HG03139 (cell line): ENCODE measurements at regions not wholly inside any gene's neighbourhood (a gene's known extent, or its start where the extent isn't known, plus 50 kb on each side); places are given as distances from the start of the nearest gene placed in this dataset.
"Not testable (repeated sequence)": the region's sequence is repeated elsewhere in the genome, so short reads cannot be mapped to it uniquely, and the experiment has no call there.

Experiments used
- ATAC-seq: cut with Tn5 transposase; IDR thresholded peaks from one replicate; pipeline ENCODE4 v1.9.1; 2021; ENCODE audit not compliant: unreplicated experiment

DNA sequence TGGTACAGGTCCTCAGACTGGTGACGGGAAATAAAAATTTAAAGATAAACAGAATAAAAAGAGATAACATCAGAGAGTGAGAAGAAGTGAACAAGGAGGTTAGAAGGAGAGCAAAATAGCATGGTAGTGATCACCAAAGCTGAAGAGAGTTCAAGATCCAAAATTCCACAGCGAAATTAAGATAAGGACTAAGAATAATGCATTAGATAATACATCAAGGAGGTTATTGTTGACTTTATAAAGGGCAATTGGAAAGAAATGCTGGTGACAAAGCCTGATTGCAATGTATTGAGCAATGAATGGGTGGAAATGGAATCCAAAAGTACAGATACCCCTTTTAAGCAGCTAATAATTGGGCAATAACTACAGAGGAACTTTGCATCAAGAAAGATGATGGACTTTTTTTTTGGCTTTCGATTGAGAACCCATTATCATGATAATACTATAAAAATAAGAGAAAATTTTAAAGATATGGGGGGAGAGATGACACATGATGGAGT lies 101.6 kb upstream of the MAP9 start:
- no peak for ATAC-seq

DNA sequence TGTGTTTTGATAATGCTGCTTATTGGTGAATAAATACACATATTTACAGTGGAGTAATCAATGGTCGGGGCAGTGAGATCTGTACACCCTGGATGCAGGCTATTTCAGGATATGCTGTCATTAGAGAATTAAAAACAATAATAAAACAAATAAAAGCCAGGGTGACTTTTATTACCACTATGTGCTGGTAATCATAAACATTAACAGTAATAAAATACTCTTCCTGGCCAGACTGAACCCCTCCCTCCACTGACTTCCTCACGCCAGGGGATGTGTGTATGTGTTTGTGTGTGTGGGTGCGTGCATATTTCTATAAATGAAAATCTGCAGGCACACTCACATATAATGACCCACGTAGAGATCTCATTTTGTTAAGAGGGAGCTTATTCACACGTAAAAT lies 98.0 kb upstream of the MAP9 start:
- ATAC-seq, result no peak

DNA sequence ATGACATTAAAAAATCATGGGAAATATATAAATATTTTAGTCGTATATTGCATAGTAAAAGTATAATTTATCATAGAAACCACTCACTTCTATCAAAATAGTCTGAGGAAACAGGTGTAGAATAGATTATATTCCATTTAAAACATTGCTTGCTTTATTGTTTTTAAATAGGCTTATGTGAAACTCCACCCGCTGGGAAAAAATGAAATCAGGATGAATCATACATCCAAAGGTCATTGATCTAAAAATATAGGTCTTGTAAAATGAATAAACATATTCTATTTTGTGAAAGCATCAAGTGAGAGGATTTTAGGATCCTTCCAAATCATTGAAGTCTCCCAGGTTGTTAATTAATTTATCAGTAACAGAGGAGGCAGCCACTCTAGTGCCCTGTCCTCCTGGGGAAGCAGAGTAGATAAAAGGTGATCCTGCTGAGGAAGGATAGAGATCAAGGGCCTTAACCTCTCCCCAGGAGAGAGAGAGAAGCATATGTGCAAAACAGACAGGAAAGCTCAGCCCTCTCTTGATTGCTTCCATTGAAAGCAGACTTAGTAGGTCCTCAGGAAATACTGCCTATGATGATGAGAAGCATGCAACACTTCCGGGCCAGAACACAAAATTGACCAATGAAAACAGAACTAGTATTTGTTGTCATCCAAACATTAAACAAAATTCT lies 96.8 kb upstream of the MAP9 start:
- no peak for ATAC-seq

DNA sequence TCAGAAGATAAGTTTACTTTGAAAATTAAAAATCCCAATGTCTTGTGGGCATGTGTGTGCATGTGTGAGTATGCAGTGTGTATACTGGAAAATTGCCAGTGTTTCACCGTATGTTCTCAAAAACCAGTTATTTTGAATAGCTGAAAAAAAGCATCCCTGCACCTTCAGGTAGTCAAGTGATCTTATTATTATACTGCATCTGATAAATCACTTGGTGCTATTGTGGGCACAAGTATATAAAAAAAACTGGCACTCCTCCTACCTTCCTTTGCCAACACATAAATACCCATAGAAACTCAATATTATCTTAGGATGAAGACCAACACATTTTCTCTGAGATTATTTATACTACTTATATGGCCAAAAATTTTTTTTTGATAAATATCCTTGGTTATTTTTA lies 91.5 kb upstream of the MAP9 start:
- no peak for ATAC-seq

DNA sequence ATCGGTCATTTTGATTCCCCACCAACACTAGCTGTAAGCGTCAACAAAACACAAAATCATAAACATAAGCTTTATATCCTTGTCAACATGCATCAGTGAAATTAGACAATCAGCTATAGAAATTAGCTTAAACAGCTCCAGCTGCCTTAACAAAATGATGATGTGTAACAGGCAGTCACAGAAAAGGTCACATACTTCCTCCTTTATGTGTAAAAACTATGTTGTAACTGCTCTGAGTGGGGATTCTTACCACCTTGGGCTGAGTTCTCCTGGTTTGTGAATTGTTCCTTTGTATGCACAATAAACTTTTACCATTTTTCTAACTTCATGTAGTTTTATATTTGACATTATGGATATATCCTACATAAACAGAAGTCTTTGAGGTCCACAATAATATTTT lies 73.9 kb upstream of the MAP9 start:
- ATAC-seq, result no peak

DNA sequence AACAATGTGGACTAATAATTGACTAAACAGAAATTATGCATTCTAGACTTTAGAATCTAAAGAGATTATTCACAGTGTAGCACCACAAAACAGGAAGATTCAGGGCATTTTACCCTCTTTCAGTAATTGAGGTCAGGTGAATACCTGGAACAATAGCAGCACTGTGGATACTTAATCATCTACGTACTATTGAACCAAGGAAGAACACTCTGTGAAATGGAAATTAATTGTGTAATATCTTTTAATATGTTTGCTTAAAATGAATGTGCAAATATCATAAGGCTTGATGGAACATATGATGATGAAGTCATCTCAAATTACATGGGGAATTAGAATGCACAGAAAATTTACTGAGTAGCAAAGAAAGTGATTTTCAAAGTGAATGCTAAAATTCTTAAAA lies 68.5 kb upstream of the MAP9 start:
- ATAC-seq, result no peak

DNA sequence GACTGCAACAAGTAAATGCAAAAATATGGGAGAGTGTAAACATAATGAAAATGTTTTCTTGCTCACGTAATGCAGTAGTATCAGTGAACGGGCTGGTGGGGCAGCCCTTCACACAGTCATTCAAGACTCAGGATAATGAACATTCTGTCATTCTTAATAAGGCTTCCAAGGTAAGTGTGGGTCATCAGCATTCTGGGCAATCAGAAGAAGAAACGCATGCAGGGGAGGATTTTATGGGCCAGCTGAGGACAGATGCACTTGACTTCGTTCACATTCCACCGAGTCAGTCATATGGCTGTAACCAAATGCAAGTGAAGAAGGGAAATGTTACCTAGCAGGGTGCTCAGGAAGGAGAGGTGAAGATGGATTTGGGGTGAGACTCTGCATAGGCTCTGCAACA lies 68.0 kb upstream of the MAP9 start:
- ATAC-seq, result no peak

DNA sequence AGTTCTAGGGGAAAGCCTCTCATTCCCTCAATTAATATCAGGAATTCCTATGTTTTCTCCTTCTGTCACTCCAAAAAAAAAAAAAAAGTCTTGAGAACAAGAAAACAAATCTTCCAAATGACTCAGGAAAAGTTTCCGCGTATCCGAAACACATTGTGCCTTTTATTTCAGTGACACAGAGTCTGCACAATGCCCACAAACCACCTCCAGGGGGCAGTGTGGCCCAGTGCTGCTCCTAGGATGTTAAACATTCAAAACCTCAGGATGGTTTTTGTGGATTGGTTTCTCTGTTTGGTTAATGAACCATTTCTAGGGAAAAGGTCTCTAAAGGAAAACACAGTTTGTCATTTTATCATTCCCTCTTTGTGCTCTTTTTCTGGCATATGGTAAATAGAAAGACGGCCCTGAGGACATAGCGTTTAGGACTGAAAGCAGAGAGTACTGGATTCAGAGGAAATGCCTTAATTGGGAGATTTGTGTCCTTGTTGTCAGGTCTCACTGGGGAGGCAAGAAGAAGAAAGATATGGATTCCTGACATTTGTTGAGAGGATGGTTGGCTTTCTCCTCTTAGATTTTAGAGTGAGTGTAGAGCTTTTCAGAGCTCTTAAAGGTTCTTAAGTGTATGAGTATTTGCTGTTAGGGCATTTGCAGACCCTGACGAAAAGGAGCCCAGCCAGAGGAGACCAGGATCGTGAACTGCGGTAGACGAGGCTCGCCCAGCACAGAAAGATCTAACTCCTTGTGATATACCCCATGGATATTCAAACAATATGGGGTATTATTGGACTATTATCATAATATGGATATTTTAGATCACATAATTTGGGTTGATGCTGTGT lies 65.7 kb upstream of the MAP9 start:
- ATAC-seq, result peak; percentile 84

DNA sequence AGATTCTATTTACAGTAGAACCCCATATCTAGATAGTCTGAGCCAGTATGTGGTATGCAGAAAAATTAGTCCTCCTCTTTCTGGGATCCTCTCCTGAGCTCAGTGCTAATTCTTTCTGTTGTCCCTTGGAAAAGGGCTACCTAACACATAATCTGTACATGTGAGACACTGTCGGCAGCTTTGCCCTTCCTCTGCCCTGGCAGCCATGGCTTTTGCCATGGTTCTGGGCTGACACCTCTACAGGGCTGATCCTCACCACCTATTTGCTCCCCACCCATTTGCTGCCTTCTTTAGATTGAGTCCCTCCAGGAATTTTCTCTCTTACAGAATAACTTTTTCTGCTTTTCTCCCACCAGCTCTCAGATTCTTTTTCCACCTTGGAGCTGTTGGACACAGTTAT lies 64.7 kb upstream of the MAP9 start:
- ATAC-seq, result no peak

DNA sequence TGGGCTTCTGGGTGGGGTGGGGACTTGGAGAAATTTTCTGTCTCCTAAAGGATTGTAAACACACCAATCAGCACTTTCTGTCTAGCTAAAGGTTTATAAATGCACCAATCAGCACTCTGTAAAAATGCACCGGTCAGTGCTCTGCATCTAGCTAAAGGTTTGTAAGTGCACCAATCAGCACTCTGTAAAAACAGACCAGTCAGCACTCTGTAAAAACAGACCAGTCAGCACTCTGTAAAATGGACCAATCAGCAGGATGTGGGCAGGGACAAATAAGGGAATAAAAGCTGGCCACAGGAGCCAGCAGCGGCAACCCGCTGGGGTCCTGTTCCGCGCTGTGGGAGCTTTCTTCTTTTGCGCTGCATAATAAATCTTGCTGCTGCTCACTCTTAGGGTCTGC lies 63.0 kb upstream of the MAP9 start:
- not testable (repeated sequence) for ATAC-seq

DNA sequence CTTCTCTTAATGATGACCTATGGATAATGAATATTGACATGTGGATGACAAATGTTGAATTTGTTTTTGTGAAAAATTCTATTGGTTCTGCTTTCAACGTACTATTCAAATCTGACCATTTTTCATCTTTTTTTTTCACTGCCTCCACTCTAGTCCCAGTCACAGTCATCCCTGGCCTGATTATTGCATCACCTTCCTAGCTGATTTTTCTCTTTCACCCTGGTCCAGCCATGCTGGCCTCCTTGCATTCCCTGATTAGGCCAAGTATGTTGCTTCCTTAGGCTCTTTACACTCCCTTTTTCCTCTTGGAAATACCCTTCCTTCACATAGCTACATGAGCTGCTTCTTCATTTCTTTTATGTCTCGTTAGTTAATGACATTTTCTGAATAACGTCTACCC lies 58.1 kb upstream of the MAP9 start:
- ATAC-seq, result no peak

DNA sequence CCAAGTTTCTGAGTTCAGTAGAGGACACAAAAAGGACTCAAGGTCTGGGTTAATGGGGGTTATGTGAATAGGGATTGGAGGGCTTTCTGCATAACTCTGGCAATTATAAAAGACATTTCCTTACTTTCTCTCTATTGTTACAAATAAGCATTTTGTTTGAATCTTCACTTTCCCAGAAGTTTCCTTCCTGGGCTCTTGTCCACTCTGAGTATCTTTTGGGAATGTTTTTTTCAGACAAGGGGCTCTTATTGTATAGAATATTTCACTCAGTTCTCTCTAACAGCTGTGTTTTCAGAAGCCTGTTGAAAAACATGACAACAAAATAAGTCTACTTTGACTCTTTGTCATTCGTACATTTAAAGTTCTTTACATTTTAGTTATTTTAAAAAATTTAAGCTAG lies 57.6 kb upstream of the MAP9 start:
- no peak for ATAC-seq

DNA sequence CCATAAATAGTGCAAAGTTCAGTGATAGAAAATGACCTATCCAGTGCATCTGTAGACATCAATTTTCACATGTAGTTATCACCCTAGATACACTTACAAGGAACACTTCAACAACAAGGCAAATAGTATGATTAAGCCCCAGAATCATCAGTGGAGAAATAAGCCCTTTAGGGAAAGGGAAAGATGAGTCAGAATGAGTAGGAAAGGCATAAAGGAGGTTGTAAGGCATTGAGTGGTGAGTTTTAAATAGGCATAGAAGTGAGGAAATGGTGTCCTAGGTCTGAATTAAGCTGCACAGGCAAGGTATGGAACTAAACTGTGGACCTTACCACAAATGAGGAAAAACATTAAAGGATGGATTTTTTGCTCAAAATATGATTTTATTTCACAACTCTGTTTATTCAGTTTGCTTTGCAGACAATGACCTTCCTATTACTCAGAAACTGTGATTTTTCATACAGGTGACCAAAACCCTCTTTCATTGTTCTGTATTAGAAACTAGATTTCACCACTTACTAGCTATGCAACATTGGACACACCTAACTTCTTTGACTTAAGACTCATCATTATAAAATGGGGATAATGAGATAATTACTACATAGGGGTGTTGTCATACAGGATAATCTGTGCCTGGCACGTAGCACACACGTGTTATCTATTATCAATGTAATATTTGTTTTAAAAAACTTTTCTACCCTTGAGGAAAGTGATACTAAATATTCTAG lies 57.0 kb upstream of the MAP9 start:
- no peak for ATAC-seq

DNA sequence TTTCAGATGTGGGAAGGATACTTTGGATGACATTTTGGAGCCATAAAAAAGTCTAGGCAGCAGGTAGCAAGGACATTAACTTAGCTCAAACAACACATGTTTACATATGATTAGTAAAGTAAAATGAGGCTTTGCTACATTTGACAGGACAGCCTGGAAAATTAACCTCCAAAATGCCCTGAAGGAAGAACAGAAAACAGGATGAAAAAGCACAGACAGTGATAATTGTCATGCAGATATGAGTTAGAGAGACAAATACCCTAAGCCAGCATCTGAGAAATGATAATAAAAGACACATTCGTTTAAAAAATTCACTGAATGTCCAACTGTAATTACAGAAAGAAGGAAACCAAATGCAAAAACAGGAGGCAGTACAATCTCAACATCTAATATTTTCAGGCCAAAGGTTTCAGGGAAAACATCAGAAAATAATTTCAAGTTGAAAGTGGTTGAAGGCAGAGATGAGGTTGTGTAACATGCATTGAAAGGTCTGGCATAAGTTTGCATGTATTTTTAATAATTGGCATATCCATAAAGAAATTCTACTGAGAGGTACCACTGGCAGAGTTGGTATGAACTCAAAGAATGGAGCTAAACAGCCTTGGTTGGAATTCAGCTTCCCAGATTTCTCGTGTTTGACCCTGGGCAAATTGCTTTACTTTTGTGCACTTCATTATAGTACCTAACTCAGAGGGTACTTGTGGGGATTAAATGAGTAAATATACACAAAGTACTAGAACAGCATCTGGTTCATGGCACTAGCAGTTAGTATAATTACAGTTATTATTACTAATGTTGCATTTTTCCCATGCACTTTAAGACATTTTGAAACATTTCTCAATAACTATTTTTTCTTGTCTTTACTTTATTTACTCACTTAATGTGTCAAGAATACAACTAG lies 54.4 kb upstream of the MAP9 start:
- no peak for ATAC-seq

DNA sequence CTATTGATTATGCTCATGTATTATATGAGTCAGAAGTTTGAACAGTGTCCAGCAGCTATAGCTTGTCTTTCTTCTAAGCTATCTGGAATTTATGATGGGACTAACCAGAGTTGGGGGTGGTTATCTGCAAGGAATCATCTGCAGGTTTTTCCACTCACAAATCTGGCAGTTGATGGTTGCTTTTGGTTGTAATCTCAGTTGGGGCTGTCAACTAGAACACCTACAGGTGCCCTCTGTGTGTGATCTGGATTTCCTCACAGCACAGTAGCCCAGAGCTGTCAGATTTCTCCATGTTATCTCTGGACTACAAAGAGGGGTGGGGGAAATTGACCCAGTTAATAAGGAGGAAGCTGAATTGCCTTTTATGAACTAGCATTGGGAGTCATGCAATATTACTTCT lies 51.4 kb upstream of the MAP9 start:
- no peak for ATAC-seq

DNA sequence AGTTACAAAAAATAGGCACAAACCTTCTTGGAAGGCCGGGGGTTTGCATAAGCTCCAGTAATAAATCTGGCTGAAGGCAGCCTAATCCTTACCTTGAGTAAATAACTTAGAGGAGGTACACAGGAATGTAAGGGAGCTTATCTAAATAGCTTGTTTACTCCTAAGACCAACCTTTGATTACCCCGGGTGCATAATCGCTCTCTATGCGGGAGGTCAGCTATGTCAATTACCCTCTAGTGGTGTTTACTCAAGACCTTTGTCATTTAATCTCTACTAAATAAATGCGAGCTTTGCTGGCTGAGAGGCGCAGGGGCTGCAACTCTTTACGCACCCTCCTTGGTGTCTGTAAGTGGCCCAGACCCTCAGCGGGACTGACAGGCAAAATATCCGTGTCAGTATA lies 50.2 kb upstream of the MAP9 start:
- no peak for ATAC-seq
